HG03175 (cell line): ENCODE measurements at regions not wholly inside any gene's neighbourhood (a gene's known extent, or its start where the extent isn't known, plus 50 kb on each side); places are given as distances from the start of the nearest gene placed in this dataset.
"Not testable (repeated sequence)": the region's sequence is repeated elsewhere in the genome, so short reads cannot be mapped to it uniquely, and the experiment has no call there.

Source experiments
- ATAC-seq: cut with Tn5 transposase; IDR thresholded peaks from one replicate; pipeline ENCODE4 v1.9.1; 2021; ENCODE audit warnings: mild to moderate bottlenecking, moderate library complexity; ENCODE audit not compliant: unreplicated experiment

- ATAC-seq = not testable (repeated sequence)
Measured at GRCh38 chr15:20680257-20680815, 138.7 kb upstream of the GOLGA6L6 start.

- ATAC-seq = no peak
Measured at GRCh38 chr15:20672470-20672869, 130.9 kb upstream of the GOLGA6L6 start.

- ATAC-seq = no peak
Measured at GRCh38 chr15:20671675-20672074, 130.1 kb upstream of the GOLGA6L6 start.

- ATAC-seq = not testable (repeated sequence)
Measured at GRCh38 chr15:20666410-20666809, 124.8 kb upstream of the GOLGA6L6 start.

GRCh38 chr15:20665653-20666052, 124.1 kb upstream of the GOLGA6L6 start:
- ATAC-seq = no peak

GRCh38 chr15:20659265-20659664, 117.7 kb upstream of the GOLGA6L6 start:
- no peak for ATAC-seq

- ATAC-seq = no peak
Measured at GRCh38 chr15:20658024-20658423, 116.4 kb upstream of the GOLGA6L6 start.

GRCh38 chr15:20657084-20657483, 115.5 kb upstream of the GOLGA6L6 start:
- ATAC-seq = no peak

- no peak for ATAC-seq
Measured at GRCh38 chr15:20652914-20653313, 111.3 kb upstream of the GOLGA6L6 start.

GRCh38 chr15:20648402-20648975, 106.9 kb upstream of the GOLGA6L6 start:
- not testable (repeated sequence) for ATAC-seq

- ATAC-seq = no peak
Measured at GRCh38 chr15:20646529-20647142, 105.0 kb upstream of the GOLGA6L6 start.

GRCh38 chr15:20645956-20646355, 104.4 kb upstream of the GOLGA6L6 start:
- ATAC-seq = peak; percentile 41

- no peak for ATAC-seq
Measured at GRCh38 chr15:20644896-20645295, 103.3 kb upstream of the GOLGA6L6 start.

GRCh38 chr15:20643829-20644425, 102.3 kb upstream of the GOLGA6L6 start:
- no peak for ATAC-seq

GRCh38 chr15:20643024-20643770, 101.6 kb upstream of the GOLGA6L6 start:
- no peak for ATAC-seq

- ATAC-seq = no peak
Measured at GRCh38 chr15:20642054-20642767, 100.6 kb upstream of the GOLGA6L6 start.

GRCh38 chr15:20640427-20640826, 98.8 kb upstream of the GOLGA6L6 start:
- not testable (repeated sequence) for ATAC-seq

GRCh38 chr15:20639224-20639623, 97.6 kb upstream of the GOLGA6L6 start:
- not testable (repeated sequence) for ATAC-seq

- not testable (repeated sequence) for ATAC-seq
Measured at GRCh38 chr15:20637499-20637898, 95.9 kb upstream of the GOLGA6L6 start.

- ATAC-seq = not testable (repeated sequence)
Measured at GRCh38 chr15:20629526-20629925, 87.9 kb upstream of the GOLGA6L6 start.

GRCh38 chr15:20628538-20628937, 86.9 kb upstream of the GOLGA6L6 start:
- ATAC-seq = not testable (repeated sequence)
